Glutamatergic neuron (in vitro differentiated cells): ENCODE measurements at regions not wholly inside any gene's neighbourhood (a gene's known extent, or its start where the extent isn't known, plus 50 kb on each side); places are given as distances from the start of the nearest gene placed in this dataset.

Experiments
- DNase-seq: peaks from one replicate; pipeline ENCODE4 v3.0.0; 2022
- H3K27ac Mint-ChIP-seq: one replicate; pipeline ENCODE4 v1.8.0; 2020; ENCODE audit warnings: mild to moderate bottlenecking, mixed read lengths, inconsistent platforms; ENCODE audit not compliant: unreplicated experiment
- H3K27me3 Mint-ChIP-seq: one replicate; pipeline ENCODE4 v1.8.0; 2020; ENCODE audit warnings: mild to moderate bottlenecking, moderate library complexity, mixed read lengths, inconsistent platforms; ENCODE audit not compliant: unreplicated experiment
- H3K36me3 Mint-ChIP-seq: one replicate; pipeline ENCODE4 v1.8.0; 2020; ENCODE audit warnings: mild to moderate bottlenecking, mixed read lengths, inconsistent platforms; ENCODE audit not compliant: unreplicated experiment
- H3K4me1 Mint-ChIP-seq: one replicate; pipeline ENCODE4 v1.8.0; 2020; ENCODE audit warnings: mild to moderate bottlenecking, low read depth, mixed read lengths, inconsistent platforms; ENCODE audit not compliant: unreplicated experiment
- H3K4me3 Mint-ChIP-seq: one replicate; pipeline ENCODE4 v1.8.0; 2020; ENCODE audit warnings: mild to moderate bottlenecking, mixed read lengths, inconsistent platforms; ENCODE audit not compliant: unreplicated experiment
- H3K9me3 Mint-ChIP-seq: one replicate; pipeline ENCODE4 v1.8.0; 2020; ENCODE audit warnings: mild to moderate bottlenecking, moderate library complexity, mixed read lengths, inconsistent platforms; ENCODE audit not compliant: unreplicated experiment
- TF ChIP-seq, protein P1 (sequence below): fragments of 200-600 bp; sonication (generic); IDR thresholded peaks from one replicate; pipeline ENCODE4 v1.5.0; 2021; ENCODE audit not compliant: partially characterized antibody, unreplicated experiment

DNA sequence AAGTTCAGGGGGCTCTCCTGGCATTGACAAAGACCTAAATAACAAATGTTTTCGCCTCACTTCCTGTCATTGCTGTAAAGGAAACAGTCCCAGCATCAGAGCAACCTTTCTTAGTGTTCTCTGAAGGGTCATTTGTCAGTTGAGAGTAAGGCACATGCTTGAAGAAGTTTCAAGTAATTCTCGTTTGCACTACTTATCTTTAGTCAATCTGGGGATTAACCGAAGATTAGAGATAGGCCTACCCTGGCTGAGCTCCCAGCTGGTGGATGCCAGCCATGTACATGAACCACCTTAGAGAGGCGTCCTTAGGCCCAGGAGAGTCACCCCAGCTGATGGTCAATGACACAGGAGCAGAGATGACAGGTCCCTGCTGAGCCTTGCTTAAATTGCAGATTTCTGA lies 189.9 kb upstream of the PGRMC2 start:
- no peak for DNase-seq
- TF ChIP-seq, protein P1, sequence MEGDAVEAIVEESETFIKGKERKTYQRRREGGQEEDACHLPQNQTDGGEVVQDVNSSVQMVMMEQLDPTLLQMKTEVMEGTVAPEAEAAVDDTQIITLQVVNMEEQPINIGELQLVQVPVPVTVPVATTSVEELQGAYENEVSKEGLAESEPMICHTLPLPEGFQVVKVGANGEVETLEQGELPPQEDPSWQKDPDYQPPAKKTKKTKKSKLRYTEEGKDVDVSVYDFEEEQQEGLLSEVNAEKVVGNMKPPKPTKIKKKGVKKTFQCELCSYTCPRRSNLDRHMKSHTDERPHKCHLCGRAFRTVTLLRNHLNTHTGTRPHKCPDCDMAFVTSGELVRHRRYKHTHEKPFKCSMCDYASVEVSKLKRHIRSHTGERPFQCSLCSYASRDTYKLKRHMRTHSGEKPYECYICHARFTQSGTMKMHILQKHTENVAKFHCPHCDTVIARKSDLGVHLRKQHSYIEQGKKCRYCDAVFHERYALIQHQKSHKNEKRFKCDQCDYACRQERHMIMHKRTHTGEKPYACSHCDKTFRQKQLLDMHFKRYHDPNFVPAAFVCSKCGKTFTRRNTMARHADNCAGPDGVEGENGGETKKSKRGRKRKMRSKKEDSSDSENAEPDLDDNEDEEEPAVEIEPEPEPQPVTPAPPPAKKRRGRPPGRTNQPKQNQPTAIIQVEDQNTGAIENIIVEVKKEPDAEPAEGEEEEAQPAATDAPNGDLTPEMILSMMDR: no peak
- H3K27me3 Mint-ChIP-seq: peaks cover 2% of the 10 kb centered on the region
- peaks cover 5% of the 10 kb centered on the region for H3K36me3 Mint-ChIP-seq
- H3K27ac Mint-ChIP-seq: no peak overlapping the region
- H3K4me1 Mint-ChIP-seq: no peaks in the 10 kb centered on the region
- no peak overlapping the region for H3K4me3 Mint-ChIP-seq
- H3K9me3 Mint-ChIP-seq: peaks cover 3% of the 10 kb centered on the region

DNA sequence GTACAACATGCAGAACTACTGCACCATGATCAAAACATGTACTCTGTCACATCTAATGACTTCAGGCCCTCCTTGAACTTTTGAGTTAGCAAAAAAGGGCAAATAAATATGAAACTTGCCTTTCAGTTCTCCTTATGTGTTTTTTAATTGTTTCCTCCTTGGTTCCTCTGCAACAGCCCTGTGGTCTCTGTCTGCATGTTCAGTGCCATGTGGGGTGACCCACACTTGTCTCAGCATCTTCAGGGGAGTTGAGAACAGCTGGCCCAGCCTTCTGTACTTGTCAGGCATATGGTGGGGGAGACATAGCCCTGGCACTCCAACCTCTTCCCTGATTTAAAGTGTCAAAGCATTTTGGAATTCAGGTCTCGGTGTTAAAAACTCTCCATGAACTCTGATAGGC lies 188.0 kb upstream of the PGRMC2 start:
- Mint-ChIP-seq H3K4me1 (no peaks in the 10 kb centered on the region), H3K9me3 (peaks cover 3% of the 10 kb centered on the region), H3K27ac (no peak overlapping the region), H3K36me3 (peaks cover 5% of the 10 kb centered on the region), H3K27me3 (peaks cover 2% of the 10 kb centered on the region), H3K4me3 (no peak overlapping the region)
- no peak for DNase-seq
- TF ChIP-seq, protein P1: no peak

DNA sequence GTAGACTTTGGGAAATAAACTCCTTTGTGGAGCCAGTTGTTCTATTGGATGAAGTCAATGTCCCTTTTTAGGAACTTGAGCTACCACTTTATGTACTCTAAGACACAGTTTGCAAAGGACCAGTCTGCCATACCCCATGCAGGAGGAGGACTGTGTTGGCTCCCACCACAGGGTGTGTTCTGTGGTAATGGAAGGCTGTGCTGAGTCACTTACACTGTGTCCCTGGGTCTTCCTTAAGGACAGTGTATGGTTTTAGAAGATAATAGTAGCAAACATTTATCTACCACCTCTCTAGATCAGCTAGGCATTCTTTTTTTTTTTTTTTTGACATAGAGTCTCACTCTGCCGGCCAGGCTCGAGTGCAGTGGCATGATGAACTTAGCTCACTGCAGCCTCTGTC lies 184.0 kb upstream of the PGRMC2 start:
- TF ChIP-seq, protein P1: no peak
- no peak overlapping the region for H3K27ac Mint-ChIP-seq
- peaks cover 5% of the 10 kb centered on the region for H3K36me3 Mint-ChIP-seq
- peaks cover 2% of the 10 kb centered on the region for H3K27me3 Mint-ChIP-seq
- H3K4me3 Mint-ChIP-seq: no peak overlapping the region
- H3K9me3 Mint-ChIP-seq: peaks cover 3% of the 10 kb centered on the region
- DNase-seq: no peak
- no peaks in the 10 kb centered on the region for H3K4me1 Mint-ChIP-seq

DNA sequence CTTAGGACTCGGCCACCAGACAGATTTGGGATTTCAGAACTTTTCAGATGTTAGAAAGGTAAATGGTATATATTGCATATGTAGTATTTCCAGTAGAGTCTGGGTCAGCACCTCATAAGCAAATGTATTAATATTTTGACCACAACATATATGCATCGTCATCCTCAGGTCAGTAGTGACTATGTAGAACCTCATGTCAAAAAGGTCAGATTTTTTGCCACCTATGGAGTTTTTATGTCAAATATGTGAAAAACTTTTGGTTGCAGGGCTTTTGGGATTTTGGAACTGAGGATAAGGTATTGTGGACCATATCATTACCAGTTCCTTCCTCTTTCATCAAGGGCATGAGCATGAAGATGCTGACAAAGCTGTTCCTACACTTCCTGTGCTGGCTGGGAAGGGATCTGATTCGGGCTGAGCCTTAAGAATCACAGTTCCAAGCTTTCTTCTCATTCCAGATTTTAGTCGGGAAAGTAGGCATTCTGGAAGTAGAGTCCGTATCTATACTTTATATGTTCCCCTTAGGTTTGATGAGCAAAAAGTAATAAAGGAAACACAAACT lies 183.0 kb upstream of the PGRMC2 start:
- Mint-ChIP-seq H3K4me3 (no peak overlapping the region), H3K36me3 (peaks cover 5% of the 10 kb centered on the region), H3K4me1 (no peaks in the 10 kb centered on the region), H3K27me3 (peaks cover 2% of the 10 kb centered on the region), H3K9me3 (peaks cover 3% of the 10 kb centered on the region), H3K27ac (no peak overlapping the region)
- TF ChIP-seq, protein P1: no peak
- DNase-seq: no peak

DNA sequence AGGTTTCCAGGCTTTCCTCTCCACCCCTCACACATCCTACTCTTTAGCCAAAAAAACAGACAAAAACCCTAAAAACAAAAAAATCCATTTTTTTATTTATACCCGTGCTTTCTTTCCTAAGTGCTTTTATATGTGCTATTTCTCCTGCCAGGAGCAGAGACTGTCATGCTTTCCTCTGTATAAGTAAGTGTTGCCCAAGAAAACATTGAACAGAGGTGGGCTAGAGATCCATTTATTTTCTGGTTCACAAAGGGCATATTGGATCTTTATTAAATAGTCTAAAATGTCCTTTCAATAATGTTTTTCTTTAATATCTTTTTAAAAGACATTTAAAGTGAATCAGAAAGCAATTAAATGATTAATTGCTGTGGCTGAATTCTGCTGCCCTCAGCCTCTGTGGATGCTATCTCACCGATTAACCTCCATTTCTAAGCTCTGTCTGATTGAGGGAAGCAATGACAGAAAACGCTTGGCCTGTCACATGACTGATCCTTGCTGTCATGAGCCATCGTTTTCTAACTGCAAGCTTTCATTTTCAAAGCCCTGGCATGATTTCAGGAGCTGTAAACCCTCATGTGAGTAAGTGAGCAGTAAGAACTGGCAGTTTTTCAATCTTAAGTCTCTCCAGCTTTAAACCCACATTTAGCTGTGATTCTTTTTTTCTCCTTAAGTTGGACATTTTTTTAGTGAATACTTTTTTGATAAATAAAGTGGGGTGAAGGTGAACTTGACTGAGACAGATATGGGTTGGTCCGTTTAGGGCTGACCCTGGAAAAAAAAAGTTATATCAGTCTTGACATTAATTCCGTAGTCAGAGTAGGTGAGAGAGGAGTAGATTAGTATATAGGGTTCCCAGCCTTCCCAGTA lies 180.7 kb upstream of the PGRMC2 start:
- no peak overlapping the region for H3K4me3 Mint-ChIP-seq
- no peak for DNase-seq
- no peak overlapping the region for H3K27ac Mint-ChIP-seq
- no peaks in the 10 kb centered on the region for H3K4me1 Mint-ChIP-seq
- TF ChIP-seq, protein P1: no peak
- H3K27me3 Mint-ChIP-seq: no peaks in the 10 kb centered on the region
- H3K9me3 Mint-ChIP-seq: peaks cover 1% of the 10 kb centered on the region
- no peaks in the 10 kb centered on the region for H3K36me3 Mint-ChIP-seq
